GM12878 (cell line): ENCODE measurements at regions not wholly inside any gene's neighbourhood (a gene's known extent, or its start where the extent isn't known, plus 50 kb on each side); places are given as distances from the start of the nearest gene placed in this dataset.

Experiments used
- CEBPB ChIP-seq, 2 experiments: fragments of 150-350 bp in 1 of 2; IDR thresholded peaks; 2 replicates each; pipeline ENCODE4 v1.6.1; 2012 to 2014; ENCODE audit warnings: low read depth in 2 of 2, low read length in 2 of 2, borderline replicate concordance in 1 of 2, inconsistent platforms in 1 of 2
- CTCF ChIP-seq, 3 experiments: IDR thresholded peaks in 2 of 3; conservative IDR thresholded peaks in 1 of 3; 2 replicates each; pipeline ENCODE4 v1.5.1; 2011; ENCODE audit warnings: low read depth in 3 of 3, low read length in 3 of 3, mild to moderate bottlenecking in 3 of 3, control low read depth in 2 of 3, moderate library complexity in 2 of 3, inconsistent platforms in 1 of 3, mixed read lengths in 1 of 3; ENCODE audit not compliant: control insufficient read depth in 2 of 3, insufficient read depth in 1 of 3; ENCODE audit errors: extremely low read depth in 1 of 3
- ETV6 ChIP-seq, 2 experiments: fragments of 450-650 bp in 1 of 2; IDR thresholded peaks in 1 of 2; conservative IDR thresholded peaks in 1 of 2; 2 replicates each; pipeline ENCODE4 v1.6.1; 2014; ENCODE audit warnings: antibody characterized with exemption in 1 of 2, borderline replicate concordance in 1 of 2, low read depth in 1 of 2, mild to moderate bottlenecking in 1 of 2, moderate library complexity in 1 of 2
- IKZF2 ChIP-seq, 2 experiments: fragments of 450-650 bp; IDR thresholded peaks; 2 replicates each; pipeline ENCODE4 v1.6.1; 2017; ENCODE audit warnings: mild to moderate bottlenecking in 2 of 2, moderate library complexity in 2 of 2
- KLF5 ChIP-seq: fragments of 450-650 bp; IDR thresholded peaks from 2 replicates; pipeline ENCODE4 v1.6.1; 2014; ENCODE audit warnings: mild to moderate bottlenecking; ENCODE audit not compliant: partially characterized antibody
- MAX ChIP-seq: IDR thresholded peaks from 2 replicates; pipeline ENCODE4 v1.6.1; 2012; ENCODE audit warnings: low read depth, low read length, improper control_type of control experiment
- MXI1 ChIP-seq: fragments of 150-350 bp; IDR thresholded peaks from 2 replicates; pipeline ENCODE4 v1.6.1; 2011; ENCODE audit warnings: low read depth, mild to moderate bottlenecking, inconsistent platforms, low read length, improper control_type of control experiment
- SUZ12 ChIP-seq: fragments of 200-600 bp; sonication (generic); IDR thresholded peaks from one replicate; pipeline ENCODE4 v1.6.1; 2018; ENCODE audit warnings: antibody characterized with exemption, mild to moderate bottlenecking; ENCODE audit not compliant: unreplicated experiment
- WRNIP1 ChIP-seq: IDR thresholded peaks from 2 replicates; pipeline ENCODE4 v1.6.1; 2011; ENCODE audit warnings: low read depth, low read length, improper control_type of control experiment, borderline replicate concordance
- TF ChIP-seq, protein P1 (sequence below): fragments of 450-650 bp; IDR thresholded peaks from 2 replicates; pipeline ENCODE4 v1.6.1; 2017; ENCODE audit warnings: mild to moderate bottlenecking, moderate library complexity
- TF ChIP-seq, protein P2 (sequence below): fragments of 450-650 bp; IDR thresholded peaks from 2 replicates; pipeline ENCODE4 v1.6.1; 2017; ENCODE audit warnings: borderline replicate concordance
- TF ChIP-seq, protein P3 (sequence below): fragments of 450-650 bp; conservative IDR thresholded peaks from 2 replicates; pipeline ENCODE4 v1.6.1; 2017; ENCODE audit warnings: mild to moderate bottlenecking, moderate library complexity
- TF ChIP-seq, protein P4 (sequence below): fragments of 450-650 bp; IDR thresholded peaks from 2 replicates; pipeline ENCODE4 v1.6.1; 2017; ENCODE audit warnings: low read depth, mild to moderate bottlenecking, moderate library complexity

GRCh38 chr12:76183459-76184186 lies 99.1 kb upstream of the NAP1L1 start (continued):
- TF ChIP-seq, protein P1, sequence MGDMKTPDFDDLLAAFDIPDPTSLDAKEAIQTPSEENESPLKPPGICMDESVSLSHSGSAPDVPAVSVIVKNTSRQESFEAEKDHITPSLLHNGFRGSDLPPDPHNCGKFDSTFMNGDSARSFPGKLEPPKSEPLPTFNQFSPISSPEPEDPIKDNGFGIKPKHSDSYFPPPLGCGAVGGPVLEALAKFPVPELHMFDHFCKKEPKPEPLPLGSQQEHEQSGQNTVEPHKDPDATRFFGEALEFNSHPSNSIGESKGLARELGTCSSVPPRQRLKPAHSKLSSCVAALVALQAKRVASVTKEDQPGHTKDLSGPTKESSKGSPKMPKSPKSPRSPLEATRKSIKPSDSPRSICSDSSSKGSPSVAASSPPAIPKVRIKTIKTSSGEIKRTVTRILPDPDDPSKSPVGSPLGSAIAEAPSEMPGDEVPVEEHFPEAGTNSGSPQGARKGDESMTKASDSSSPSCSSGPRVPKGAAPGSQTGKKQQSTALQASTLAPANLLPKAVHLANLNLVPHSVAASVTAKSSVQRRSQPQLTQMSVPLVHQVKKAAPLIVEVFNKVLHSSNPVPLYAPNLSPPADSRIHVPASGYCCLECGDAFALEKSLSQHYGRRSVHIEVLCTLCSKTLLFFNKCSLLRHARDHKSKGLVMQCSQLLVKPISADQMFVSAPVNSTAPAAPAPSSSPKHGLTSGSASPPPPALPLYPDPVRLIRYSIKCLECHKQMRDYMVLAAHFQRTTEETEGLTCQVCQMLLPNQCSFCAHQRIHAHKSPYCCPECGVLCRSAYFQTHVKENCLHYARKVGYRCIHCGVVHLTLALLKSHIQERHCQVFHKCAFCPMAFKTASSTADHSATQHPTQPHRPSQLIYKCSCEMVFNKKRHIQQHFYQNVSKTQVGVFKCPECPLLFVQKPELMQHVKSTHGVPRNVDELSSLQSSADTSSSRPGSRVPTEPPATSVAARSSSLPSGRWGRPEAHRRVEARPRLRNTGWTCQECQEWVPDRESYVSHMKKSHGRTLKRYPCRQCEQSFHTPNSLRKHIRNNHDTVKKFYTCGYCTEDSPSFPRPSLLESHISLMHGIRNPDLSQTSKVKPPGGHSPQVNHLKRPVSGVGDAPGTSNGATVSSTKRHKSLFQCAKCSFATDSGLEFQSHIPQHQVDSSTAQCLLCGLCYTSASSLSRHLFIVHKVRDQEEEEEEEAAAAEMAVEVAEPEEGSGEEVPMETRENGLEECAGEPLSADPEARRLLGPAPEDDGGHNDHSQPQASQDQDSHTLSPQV = no peak
- no peak for TF ChIP-seq MAX
- no peak for TF ChIP-seq WRNIP1
- peak; percentile 98 to 99 for TF ChIP-seq IKZF2 (IDR thresholded peaks at IDR 0.05)
- TF ChIP-seq, protein P2, sequence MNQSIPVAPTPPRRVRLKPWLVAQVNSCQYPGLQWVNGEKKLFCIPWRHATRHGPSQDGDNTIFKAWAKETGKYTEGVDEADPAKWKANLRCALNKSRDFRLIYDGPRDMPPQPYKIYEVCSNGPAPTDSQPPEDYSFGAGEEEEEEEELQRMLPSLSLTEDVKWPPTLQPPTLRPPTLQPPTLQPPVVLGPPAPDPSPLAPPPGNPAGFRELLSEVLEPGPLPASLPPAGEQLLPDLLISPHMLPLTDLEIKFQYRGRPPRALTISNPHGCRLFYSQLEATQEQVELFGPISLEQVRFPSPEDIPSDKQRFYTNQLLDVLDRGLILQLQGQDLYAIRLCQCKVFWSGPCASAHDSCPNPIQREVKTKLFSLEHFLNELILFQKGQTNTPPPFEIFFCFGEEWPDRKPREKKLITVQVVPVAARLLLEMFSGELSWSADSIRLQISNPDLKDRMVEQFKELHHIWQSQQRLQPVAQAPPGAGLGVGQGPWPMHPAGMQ = no peak
- no peak for TF ChIP-seq KLF5
- peak in 1 of 2 experiments; percentile 67; a peak in 1 of 4 replicates for TF ChIP-seq ETV6 (conservative IDR thresholded peaks at IDR 0.05 in 1 of 2, IDR thresholded peaks at IDR 0.05 in 1 of 2; ENCODE audit: borderline replicate concordance in 1 of 2, low read depth in 1 of 2)
- TF ChIP-seq MXI1 = no peak
- TF ChIP-seq SUZ12 = no peak
- TF ChIP-seq, protein P3, sequence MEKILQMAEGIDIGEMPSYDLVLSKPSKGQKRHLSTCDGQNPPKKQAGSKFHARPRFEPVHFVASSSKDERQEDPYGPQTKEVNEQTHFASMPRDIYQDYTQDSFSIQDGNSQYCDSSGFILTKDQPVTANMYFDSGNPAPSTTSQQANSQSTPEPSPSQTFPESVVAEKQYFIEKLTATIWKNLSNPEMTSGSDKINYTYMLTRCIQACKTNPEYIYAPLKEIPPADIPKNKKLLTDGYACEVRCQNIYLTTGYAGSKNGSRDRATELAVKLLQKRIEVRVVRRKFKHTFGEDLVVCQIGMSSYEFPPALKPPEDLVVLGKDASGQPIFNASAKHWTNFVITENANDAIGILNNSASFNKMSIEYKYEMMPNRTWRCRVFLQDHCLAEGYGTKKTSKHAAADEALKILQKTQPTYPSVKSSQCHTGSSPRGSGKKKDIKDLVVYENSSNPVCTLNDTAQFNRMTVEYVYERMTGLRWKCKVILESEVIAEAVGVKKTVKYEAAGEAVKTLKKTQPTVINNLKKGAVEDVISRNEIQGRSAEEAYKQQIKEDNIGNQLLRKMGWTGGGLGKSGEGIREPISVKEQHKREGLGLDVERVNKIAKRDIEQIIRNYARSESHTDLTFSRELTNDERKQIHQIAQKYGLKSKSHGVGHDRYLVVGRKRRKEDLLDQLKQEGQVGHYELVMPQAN = 0 out of 2 replicates have a peak, but pooled peaks have one; percentile 40
- no peak for TF ChIP-seq CTCF (IDR thresholded peaks at IDR 0.05 in 2 of 3, conservative IDR thresholded peaks at IDR 0.05 in 1 of 3; ENCODE audit: control insufficient read depth in 2 of 3, extremely low read depth in 1 of 3, insufficient read depth in 1 of 3, low read depth in 3 of 3, low read length in 3 of 3)
- TF ChIP-seq CEBPB (IDR thresholded peaks at IDR 0.05; ENCODE audit: borderline replicate concordance in 1 of 2, low read depth in 2 of 2, low read length in 2 of 2) = no peak
- TF ChIP-seq, protein P4, sequence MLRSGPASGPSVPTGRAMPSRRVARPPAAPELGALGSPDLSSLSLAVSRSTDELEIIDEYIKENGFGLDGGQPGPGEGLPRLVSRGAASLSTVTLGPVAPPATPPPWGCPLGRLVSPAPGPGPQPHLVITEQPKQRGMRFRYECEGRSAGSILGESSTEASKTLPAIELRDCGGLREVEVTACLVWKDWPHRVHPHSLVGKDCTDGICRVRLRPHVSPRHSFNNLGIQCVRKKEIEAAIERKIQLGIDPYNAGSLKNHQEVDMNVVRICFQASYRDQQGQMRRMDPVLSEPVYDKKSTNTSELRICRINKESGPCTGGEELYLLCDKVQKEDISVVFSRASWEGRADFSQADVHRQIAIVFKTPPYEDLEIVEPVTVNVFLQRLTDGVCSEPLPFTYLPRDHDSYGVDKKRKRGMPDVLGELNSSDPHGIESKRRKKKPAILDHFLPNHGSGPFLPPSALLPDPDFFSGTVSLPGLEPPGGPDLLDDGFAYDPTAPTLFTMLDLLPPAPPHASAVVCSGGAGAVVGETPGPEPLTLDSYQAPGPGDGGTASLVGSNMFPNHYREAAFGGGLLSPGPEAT = peak; percentile 85
